ENCODE measurements at regions not wholly inside any gene's neighbourhood (a gene's known extent, or its start where the extent isn't known, plus 50 kb on each side); places are given as distances from the start of the nearest gene placed in this dataset.

DNA sequence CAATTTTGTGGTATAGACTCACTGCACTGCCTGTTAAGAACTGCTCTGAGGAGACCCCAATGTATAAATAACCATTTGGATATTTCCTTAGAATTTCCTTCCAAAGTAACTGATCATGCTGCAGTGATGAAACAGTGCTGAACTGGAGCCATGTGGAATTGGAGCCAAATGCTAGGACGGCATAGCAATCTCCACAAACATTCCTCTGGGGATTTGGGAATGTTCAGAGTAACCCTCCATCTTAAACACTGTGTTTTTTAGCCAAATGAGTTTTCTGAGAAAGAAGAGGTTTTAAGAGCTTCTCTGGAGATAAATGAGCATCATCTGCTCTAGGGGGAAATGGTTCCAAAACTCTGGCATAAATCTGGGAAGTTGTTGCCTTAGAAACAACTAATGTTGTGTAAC lies 98.2 kb downstream of the OLFM4 start:
- Mint-ChIP-seq H3K27me3 (peaks cover 58% of the 10 kb centered on the region), H3K27ac (no peak overlapping the region), H3K4me1 (ENCODE audit: unreplicated experiment) (peaks cover 9% of the 10 kb centered on the region), H3K36me3 (no peaks in the 10 kb centered on the region), H3K9me3 (no peaks in the 10 kb centered on the region), H3K4me3 (no peak overlapping the region)
- DNase-seq (ENCODE audit: extremely low spot score, unreplicated experiment), result no peak
- TF ChIP-seq CTCF (conservative IDR thresholded peaks at IDR 0.05), result no peak

DNA sequence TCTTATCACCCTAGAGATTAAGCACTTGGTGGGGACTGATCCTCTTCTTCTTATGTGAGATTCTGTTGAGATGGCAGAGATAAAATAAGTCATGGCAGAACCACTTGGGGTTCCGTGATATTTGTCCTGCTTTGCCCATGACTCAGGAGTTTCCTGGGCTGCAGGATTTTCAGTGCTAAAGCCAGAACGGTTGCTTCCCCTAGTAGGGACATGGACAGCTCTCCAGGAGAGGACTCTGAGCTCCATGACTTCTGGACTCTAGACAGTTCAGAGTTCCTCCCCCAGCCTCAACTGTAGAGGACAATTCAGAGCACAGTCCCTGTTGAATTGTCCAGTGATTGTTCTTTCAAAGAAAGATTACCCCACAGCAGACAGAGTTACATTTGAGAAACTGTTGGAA lies 98.8 kb downstream of the OLFM4 start:
- H3K36me3 Mint-ChIP-seq, result no peaks in the 10 kb centered on the region
- no peak overlapping the region for H3K27ac Mint-ChIP-seq
- H3K27me3 Mint-ChIP-seq, result peaks cover 62% of the 10 kb centered on the region
- peaks cover 8% of the 10 kb centered on the region for H3K4me1 Mint-ChIP-seq (ENCODE audit: unreplicated experiment)
- DNase-seq (ENCODE audit: extremely low spot score, unreplicated experiment), result no peak
- no peaks in the 10 kb centered on the region for H3K9me3 Mint-ChIP-seq
- H3K4me3 Mint-ChIP-seq, result no peak overlapping the region
- no peak for TF ChIP-seq CTCF (conservative IDR thresholded peaks at IDR 0.05)

DNA sequence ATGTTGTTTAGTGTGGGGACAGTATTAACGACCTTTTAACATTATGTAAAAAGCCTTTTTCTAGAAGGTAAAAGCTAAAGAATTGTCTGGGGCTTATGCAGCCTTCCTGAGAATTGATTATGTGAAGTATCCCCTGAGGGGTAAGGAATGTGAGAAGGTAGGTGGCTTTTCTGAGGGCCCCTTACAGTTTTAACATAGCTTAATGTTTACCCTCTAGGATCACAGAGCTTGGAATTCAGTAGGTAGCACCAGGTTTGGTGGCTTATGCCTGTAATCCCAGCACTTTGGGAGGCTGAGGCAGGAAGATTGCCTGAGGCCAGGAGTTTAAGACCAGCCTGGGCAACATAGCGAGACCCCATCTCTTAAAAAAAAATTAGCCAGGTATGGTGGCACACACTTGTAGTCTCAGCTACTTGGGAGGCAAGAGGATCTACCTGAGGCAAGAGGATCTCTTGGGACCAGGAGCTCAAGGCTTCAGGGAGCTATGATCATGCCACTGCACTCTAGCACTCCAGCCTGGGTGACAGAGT lies 101.3 kb downstream of the OLFM4 start:
- Mint-ChIP-seq H3K27ac (no peak overlapping the region), H3K4me3 (no peak overlapping the region), H3K9me3 (no peaks in the 10 kb centered on the region), H3K36me3 (no peaks in the 10 kb centered on the region), H3K27me3 (peaks cover 50% of the 10 kb centered on the region), H3K4me1 (ENCODE audit: unreplicated experiment) (peaks cover 8% of the 10 kb centered on the region)
- no peak for TF ChIP-seq CTCF (conservative IDR thresholded peaks at IDR 0.05)
- DNase-seq (ENCODE audit: extremely low spot score, unreplicated experiment), result no peak

DNA sequence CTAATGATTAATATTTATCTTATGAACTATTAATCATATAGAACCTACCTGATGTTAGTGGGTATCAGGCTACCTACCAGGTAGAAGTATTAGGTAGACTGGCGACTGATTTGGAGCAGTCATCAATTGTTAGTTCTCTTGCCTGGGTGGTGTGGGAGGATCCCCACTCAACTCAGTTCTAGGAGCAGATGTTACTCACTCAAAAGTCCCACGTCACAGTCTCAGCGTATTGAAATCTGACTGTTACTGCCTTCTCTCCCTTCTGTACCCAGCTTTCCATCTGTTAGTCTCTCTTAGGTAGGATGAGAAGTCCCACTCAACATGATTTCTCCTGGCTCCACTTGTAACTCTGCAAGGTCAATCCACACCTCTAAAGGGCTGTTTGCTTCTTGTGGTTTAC lies 102.7 kb downstream of the OLFM4 start:
- Mint-ChIP-seq H3K4me1 (ENCODE audit: unreplicated experiment) (peaks cover 8% of the 10 kb centered on the region), H3K4me3 (no peak overlapping the region), H3K27me3 (peaks cover 44% of the 10 kb centered on the region), H3K36me3 (no peaks in the 10 kb centered on the region), H3K27ac (no peak overlapping the region), H3K9me3 (no peaks in the 10 kb centered on the region)
- TF ChIP-seq CTCF (conservative IDR thresholded peaks at IDR 0.05), result no peak
- no peak for DNase-seq (ENCODE audit: extremely low spot score, unreplicated experiment)

GRCh38 chr13:53135301-53135700 lies 106.7 kb downstream of the OLFM4 start:
- no peak overlapping the region for H3K27ac Mint-ChIP-seq

More at GRCh38 chr13:53135301-53135700, 106.7 kb downstream of the OLFM4 start:
- no peaks in the 10 kb centered on the region for H3K36me3 Mint-ChIP-seq
- peaks cover 6% of the 10 kb centered on the region for H3K4me1 Mint-ChIP-seq (ENCODE audit: unreplicated experiment)
- no peak overlapping the region for H3K4me3 Mint-ChIP-seq
- no peak for TF ChIP-seq CTCF (conservative IDR thresholded peaks at IDR 0.05)
- no peaks in the 10 kb centered on the region for H3K9me3 Mint-ChIP-seq
- no peak for DNase-seq (ENCODE audit: extremely low spot score, unreplicated experiment)
- H3K27me3 Mint-ChIP-seq, result peaks cover 16% of the 10 kb centered on the region
